ENCODE measurements at regions not wholly inside any gene's neighbourhood (a gene's known extent, or its start where the extent isn't known, plus 50 kb on each side); places are given as distances from the start of the nearest gene placed in this dataset.
"Not testable (repeated sequence)": the region's sequence is repeated elsewhere in the genome, so short reads cannot be mapped to it uniquely, and the experiment has no call there.

GRCh38 chr2:48096765-48097164, 190.5 kb upstream of the FBXO11 start:
- not testable (repeated sequence) for TF ChIP-seq CTCF (IDR thresholded peaks at IDR 0.05 in 4 of 5, conservative IDR thresholded peaks at IDR 0.05 in 1 of 5); POLR2A (IDR thresholded peaks at IDR 0.05)
